NT2/D1 (cell line): ENCODE measurements at regions not wholly inside any gene's neighbourhood (a gene's known extent, or its start where the extent isn't known, plus 50 kb on each side); places are given as distances from the start of the nearest gene placed in this dataset.

ENCODE experiments used
- DNase-seq: peaks from one replicate; pipeline ENCODE4 v3.0.0-alpha.2; 2011; ENCODE audit warnings: low read depth, low spot score
- H3K27me3 ChIP-seq: 2 replicates; pipeline ENCODE4 v1.6.0; 2011; ENCODE audit warnings: mild to moderate bottlenecking; ENCODE audit not compliant: insufficient read length, insufficient read depth
- H3K36me3 ChIP-seq: 2 replicates; pipeline ENCODE4 v1.6.1; 2011; ENCODE audit warnings: mild to moderate bottlenecking, low read length, mixed read lengths; ENCODE audit not compliant: insufficient read depth, insufficient read length
- H3K4me1 ChIP-seq: 2 replicates; pipeline ENCODE4 v1.5.1; 2011; ENCODE audit not compliant: insufficient read depth, insufficient read length
- H3K4me3 ChIP-seq: 2 replicates; pipeline ENCODE4 v1.5.1; 2011; ENCODE audit warnings: low read depth; ENCODE audit not compliant: insufficient read length
- H3K9ac ChIP-seq: 2 replicates; pipeline ENCODE4 v1.6.0; 2011; ENCODE audit warnings: low read depth; ENCODE audit not compliant: insufficient read length
- H3K9me3 ChIP-seq: 2 replicates; pipeline ENCODE4 v1.5.1; 2011; ENCODE audit warnings: mild to moderate bottlenecking, low read length; ENCODE audit not compliant: insufficient read depth
- SUZ12 ChIP-seq: IDR thresholded peaks from 2 replicates; pipeline ENCODE4 v1.6.1; 2011; ENCODE audit not compliant: insufficient read length, insufficient read depth; ENCODE audit errors: extremely low read depth
- YY1 ChIP-seq: IDR thresholded peaks from 2 replicates; pipeline ENCODE4 v1.6.1; 2011; ENCODE audit not compliant: insufficient read length, insufficient read depth
- ZNF274 ChIP-seq: IDR thresholded peaks from 2 replicates; pipeline ENCODE4 v1.6.1; 2011; ENCODE audit warnings: mild to moderate bottlenecking, low read depth, low read length

GRCh38 chr13:74289107-74289506 lies 154.9 kb upstream of the KLF12 start:
- no peaks in the 10 kb centered on the region for H3K36me3 ChIP-seq
- H3K9me3 ChIP-seq = no peaks in the 10 kb centered on the region
- TF ChIP-seq ZNF274 (no peak), SUZ12 (no peak), YY1 (no peak)
- H3K4me1 ChIP-seq = peaks cover 2% of the 10 kb centered on the region
- no peaks in the 10 kb centered on the region for H3K27me3 ChIP-seq
- DNase-seq = no peak
- H3K9ac ChIP-seq = no peak overlapping the region
- H3K4me3 ChIP-seq = no peak overlapping the region

- DNase-seq = no peak
- no peaks in the 10 kb centered on the region for H3K27me3 ChIP-seq
- H3K9ac ChIP-seq = no peak overlapping the region
- no peak for TF ChIP-seq YY1
- TF ChIP-seq SUZ12 = no peak
- TF ChIP-seq ZNF274 = no peak
- H3K4me3 ChIP-seq = no peak overlapping the region
- no peaks in the 10 kb centered on the region for H3K9me3 ChIP-seq
- H3K4me1 ChIP-seq = peaks cover 2% of the 10 kb centered on the region
- no peaks in the 10 kb centered on the region for H3K36me3 ChIP-seq
Observed at GRCh38 chr13:74288361-74288911, 154.2 kb upstream of the KLF12 start.

- TF ChIP-seq SUZ12 (no peak), ZNF274 (no peak), YY1 (no peak)
- DNase-seq = peak; percentile 66
- no peak overlapping the region for H3K9ac ChIP-seq
- no peaks in the 10 kb centered on the region for H3K9me3 ChIP-seq
- H3K4me3 ChIP-seq = no peak overlapping the region
- no peaks in the 10 kb centered on the region for H3K27me3 ChIP-seq
- H3K36me3 ChIP-seq = no peaks in the 10 kb centered on the region
- peaks cover 2% of the 10 kb centered on the region for H3K4me1 ChIP-seq
Observed at GRCh38 chr13:74287724-74288169, 153.5 kb upstream of the KLF12 start.

GRCh38 chr13:74280795-74281490 lies 146.7 kb upstream of the KLF12 start:
- Histone ChIP-seq H3K4me3 (no peak overlapping the region), H3K27me3 (no peaks in the 10 kb centered on the region), H3K9ac (no peak overlapping the region), H3K9me3 (no peaks in the 10 kb centered on the region), H3K36me3 (no peaks in the 10 kb centered on the region), H3K4me1 (no peaks in the 10 kb centered on the region)
- no peak for DNase-seq
- TF ChIP-seq SUZ12 (no peak), ZNF274 (no peak), YY1 (no peak)

GRCh38 chr13:74280093-74280794 lies 146.0 kb upstream of the KLF12 start:
- no peaks in the 10 kb centered on the region for H3K27me3 ChIP-seq
- H3K4me1 ChIP-seq = no peaks in the 10 kb centered on the region
- H3K4me3 ChIP-seq = no peak overlapping the region
- H3K36me3 ChIP-seq = no peaks in the 10 kb centered on the region
- H3K9me3 ChIP-seq = no peaks in the 10 kb centered on the region
- no peak for DNase-seq
- H3K9ac ChIP-seq = no peak overlapping the region
- no peak for TF ChIP-seq ZNF274
- TF ChIP-seq SUZ12 = no peak

DNA sequence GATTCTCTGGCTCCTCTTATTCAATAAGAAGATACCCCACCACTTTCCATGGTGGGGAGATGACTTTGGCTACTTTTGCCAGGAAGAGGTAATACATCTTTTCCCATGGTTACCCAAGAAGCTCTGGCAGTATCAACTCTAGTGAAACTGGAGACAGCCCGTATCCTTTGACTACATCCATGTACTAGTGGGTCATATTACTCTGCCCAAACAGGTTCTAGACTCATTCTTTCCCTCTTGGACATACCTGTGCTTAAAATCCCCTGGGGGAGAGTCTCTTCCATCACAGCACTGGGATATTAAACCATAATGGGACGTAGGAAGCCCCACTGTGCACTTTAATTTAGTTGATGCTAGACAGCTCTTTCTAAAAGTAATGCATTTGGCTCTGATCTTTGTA lies 144.7 kb upstream of the KLF12 start:
- no peak overlapping the region for H3K9ac ChIP-seq
- TF ChIP-seq ZNF274 (no peak), YY1 (no peak), SUZ12 (no peak)
- no peak for DNase-seq
- no peaks in the 10 kb centered on the region for H3K27me3 ChIP-seq
- H3K9me3 ChIP-seq = no peaks in the 10 kb centered on the region
- H3K4me3 ChIP-seq = no peak overlapping the region
- no peaks in the 10 kb centered on the region for H3K4me1 ChIP-seq
- no peaks in the 10 kb centered on the region for H3K36me3 ChIP-seq

DNA sequence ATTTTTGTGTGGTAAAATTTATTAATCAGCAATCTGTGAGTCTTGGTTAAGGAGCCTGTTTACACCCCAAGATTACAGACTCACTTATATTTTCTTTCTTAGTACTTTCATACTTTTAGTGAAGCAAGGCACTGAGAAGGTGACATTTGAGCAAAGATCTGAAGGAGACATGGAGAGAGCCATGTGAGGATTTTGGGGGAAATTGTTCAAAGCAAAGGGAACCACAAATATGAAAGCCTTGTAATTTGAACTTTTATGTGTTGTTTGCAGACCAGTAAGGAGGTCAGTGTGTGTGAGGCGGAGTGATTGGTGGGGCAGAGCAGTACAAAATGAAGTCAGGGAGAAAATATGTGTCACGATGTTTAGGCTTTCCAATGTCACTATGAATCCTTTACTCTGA lies 140.7 kb upstream of the KLF12 start:
- DNase-seq = no peak
- TF ChIP-seq YY1 = no peak
- no peak for TF ChIP-seq SUZ12
- TF ChIP-seq ZNF274 = no peak
- Histone ChIP-seq H3K4me1 (no peaks in the 10 kb centered on the region), H3K4me3 (no peak overlapping the region), H3K36me3 (no peaks in the 10 kb centered on the region), H3K27me3 (no peaks in the 10 kb centered on the region), H3K9me3 (peaks cover 15% of the 10 kb centered on the region), H3K9ac (no peak overlapping the region)
